ENCODE measurements at regions not wholly inside any gene's neighbourhood (a gene's known extent, or its start where the extent isn't known, plus 50 kb on each side); places are given as distances from the start of the nearest gene placed in this dataset.

GRCh38 chr6:119506631-119507174 is 157.1 kb upstream of the MAN1A1 start:
- intact Hi-C loops (cut with DNase I): no loop called here

GRCh38 chr6:119501798-119502483 is 152.4 kb upstream of the MAN1A1 start:
- DNase-seq (no peak), ATAC-seq (no peak)
- H3K4me3 ChIP-seq: no peak overlapping the region
- 50 to 62% methylated on average over 4 of the region's 4 CpGs for WGBS, 2 donors
- H3K36me3 ChIP-seq (replicated peaks in 1 of 2; ENCODE audit: insufficient read depth in 1 of 2, low read depth in 2 of 2): no peaks in the 10 kb centered on the region
- no peaks in the 10 kb centered on the region for H3K27me3 ChIP-seq
- TF ChIP-seq CTCF (IDR thresholded peaks at IDR 0.05): no peak
- TF ChIP-seq POLR2A (IDR thresholded peaks at IDR 0.05): no peak
- H3K4me1 ChIP-seq: peaks cover 12% of the 10 kb centered on the region
- H3K27ac ChIP-seq: no peak overlapping the region
- intact Hi-C loops (cut with DNase I): no loop called here
- H3K9me3 ChIP-seq: no peaks in the 10 kb centered on the region

More at GRCh38 chr6:119506631-119507174, 157.1 kb upstream of the MAN1A1 start:
- Histone ChIP-seq H3K27ac (no peak overlapping the region), H3K4me1 (no peaks in the 10 kb centered on the region), H3K4me3 (no peak overlapping the region), H3K9me3 (no peaks in the 10 kb centered on the region), H3K36me3 (replicated peaks in 1 of 2; ENCODE audit: insufficient read depth in 1 of 2, low read depth in 2 of 2) (no peaks in the 10 kb centered on the region), H3K27me3 (no peaks in the 10 kb centered on the region)
- ATAC-seq (no peak), DNase-seq (no peak)
- TF ChIP-seq POLR2A (IDR thresholded peaks at IDR 0.05) (no peak), CTCF (IDR thresholded peaks at IDR 0.05) (no peak)

- intact Hi-C loops (cut with DNase I): no loop called here
- no peak for ATAC-seq
- no peak overlapping the region for H3K4me3 ChIP-seq
- H3K27me3 ChIP-seq: no peaks in the 10 kb centered on the region
- no peak for DNase-seq
- TF ChIP-seq CTCF (IDR thresholded peaks at IDR 0.05): no peak
- TF ChIP-seq POLR2A (IDR thresholded peaks at IDR 0.05): no peak
- H3K36me3 ChIP-seq (replicated peaks in 1 of 2; ENCODE audit: insufficient read depth in 1 of 2, low read depth in 2 of 2): no peaks in the 10 kb centered on the region
- no peak overlapping the region for H3K27ac ChIP-seq
- H3K4me1 ChIP-seq: peaks cover 24% of the 10 kb centered on the region
- H3K9me3 ChIP-seq: no peaks in the 10 kb centered on the region
- WGBS, 2 donors: 52 to 78% methylated on average over 1 of the region's 1 CpG
Observed at GRCh38 chr6:119499797-119500196, 150.2 kb upstream of the MAN1A1 start.

GRCh38 chr6:119497988-119498727 is 148.6 kb upstream of the MAN1A1 start:
- 45 to 46% methylated on average over 3 of the region's 3 CpGs for WGBS, 2 donors

More at GRCh38 chr6:119497988-119498727, 148.6 kb upstream of the MAN1A1 start:
- Histone ChIP-seq H3K4me3 (no peak overlapping the region), H3K36me3 (replicated peaks in 1 of 2; ENCODE audit: insufficient read depth in 1 of 2, low read depth in 2 of 2) (no peaks in the 10 kb centered on the region), H3K27me3 (no peaks in the 10 kb centered on the region), H3K9me3 (no peaks in the 10 kb centered on the region), H3K27ac (no peak overlapping the region), H3K4me1 (peaks cover 36% of the 10 kb centered on the region)
- peak; percentile 57 for ATAC-seq
- intact Hi-C loops (cut with DNase I): no loop called here
- TF ChIP-seq CTCF (IDR thresholded peaks at IDR 0.05) (no peak), POLR2A (IDR thresholded peaks at IDR 0.05) (no peak)
- DNase-seq: peak in 1 of 4 donors; percentile 9

All from body of pancreas (tissue), 4 donors.